H1 (cell line): ENCODE measurements at regions not wholly inside any gene's neighbourhood (a gene's known extent, or its start where the extent isn't known, plus 50 kb on each side); places are given as distances from the start of the nearest gene placed in this dataset.

Experiments used
- ASH2L ChIP-seq: fragments of 200-600, 300-600 bp; sonication (generic); IDR thresholded peaks from one replicate; pipeline ENCODE4 v1.7.1; 2017; ENCODE audit warnings: low read length
- FOSL1 ChIP-seq: IDR thresholded peaks from 2 replicates; pipeline ENCODE4 v1.6.1; 2011; ENCODE audit warnings: mild to moderate bottlenecking, low read depth, low read length, moderate library complexity; ENCODE audit not compliant: insufficient read depth
- JUN ChIP-seq: IDR thresholded peaks from 2 replicates; pipeline ENCODE4 v1.6.1; 2011; ENCODE audit warnings: low read depth, mild to moderate bottlenecking, improper control_type of control experiment, low read length
- KDM4A ChIP-seq: IDR thresholded peaks from one replicate; pipeline ENCODE4 v1.7.1; 2012; ENCODE audit warnings: low read depth, mild to moderate bottlenecking, moderate library complexity, low read length, inconsistent platforms; ENCODE audit not compliant: severe bottlenecking
- POLR2A ChIP-seq, 2 experiments: IDR thresholded peaks; 1 replicate in 1 of 2; 2 replicates in 1 of 2; pipeline ENCODE4 v1.6.1; 2011; ENCODE audit warnings: low read depth in 2 of 2, low read length in 2 of 2, mild to moderate bottlenecking in 2 of 2; ENCODE audit errors: control extremely low read depth in 1 of 2
- RBBP5 ChIP-seq: IDR thresholded peaks from 2 replicates; pipeline ENCODE4 v1.7.1; 2012; ENCODE audit warnings: low read depth, mild to moderate bottlenecking, inconsistent platforms, low read length, moderate library complexity, borderline replicate concordance
- RFX5 ChIP-seq: IDR thresholded peaks from 2 replicates; pipeline ENCODE4 v1.6.1; 2011; ENCODE audit warnings: low read depth, low read length, improper control_type of control experiment, borderline replicate concordance
- TAF1 ChIP-seq: IDR thresholded peaks from 2 replicates; pipeline ENCODE4 v1.6.1; 2011; ENCODE audit warnings: mild to moderate bottlenecking, low read depth, low read length
- TF ChIP-seq, protein P1 (sequence below): IDR thresholded peaks from 2 replicates; pipeline ENCODE4 v1.6.1; 2012; ENCODE audit warnings: inconsistent platforms
- TF ChIP-seq, protein P2 (sequence below): IDR thresholded peaks from 2 replicates; pipeline ENCODE4 v1.6.1; 2011; ENCODE audit warnings: low read depth, mild to moderate bottlenecking, low read length; ENCODE audit not compliant: insufficient read depth

DNA sequence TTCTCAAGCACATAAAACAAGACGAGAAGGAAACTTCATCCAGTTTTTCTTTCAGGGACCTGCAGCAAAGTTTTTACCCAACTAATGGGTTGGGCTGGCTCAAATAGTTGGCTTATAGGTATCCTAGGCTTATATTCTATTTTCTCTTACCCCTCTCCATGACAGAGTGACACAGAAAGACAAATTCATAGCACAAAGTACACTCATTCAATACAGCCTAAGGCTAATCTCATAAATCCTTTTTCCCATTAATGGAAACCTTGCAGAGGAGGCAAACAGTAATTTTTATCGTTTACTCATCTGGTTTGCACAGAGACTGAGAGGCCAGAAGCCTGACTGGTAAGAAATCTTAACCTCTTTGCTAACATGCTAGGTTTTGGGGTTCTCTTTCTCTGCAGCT lies 1589.9 kb downstream of the SLITRK1 start (continued):
- TF ChIP-seq TAF1 (no peak), JUN (no peak), POLR2A (IDR thresholded peaks at IDR 0.05; ENCODE audit: control extremely low read depth in 1 of 2, low read depth in 2 of 2, low read length in 2 of 2) (no peak), RBBP5 (no peak), ASH2L (no peak), RFX5 (no peak), FOSL1 (no peak), KDM4A (no peak)
- TF ChIP-seq, protein P1, sequence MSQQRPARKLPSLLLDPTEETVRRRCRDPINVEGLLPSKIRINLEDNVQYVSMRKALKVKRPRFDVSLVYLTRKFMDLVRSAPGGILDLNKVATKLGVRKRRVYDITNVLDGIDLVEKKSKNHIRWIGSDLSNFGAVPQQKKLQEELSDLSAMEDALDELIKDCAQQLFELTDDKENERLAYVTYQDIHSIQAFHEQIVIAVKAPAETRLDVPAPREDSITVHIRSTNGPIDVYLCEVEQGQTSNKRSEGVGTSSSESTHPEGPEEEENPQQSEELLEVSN = no peak
- TF ChIP-seq, protein P2, sequence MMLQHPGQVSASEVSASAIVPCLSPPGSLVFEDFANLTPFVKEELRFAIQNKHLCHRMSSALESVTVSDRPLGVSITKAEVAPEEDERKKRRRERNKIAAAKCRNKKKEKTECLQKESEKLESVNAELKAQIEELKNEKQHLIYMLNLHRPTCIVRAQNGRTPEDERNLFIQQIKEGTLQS = no peak
